ENCODE measurements at regions not wholly inside any gene's neighbourhood (a gene's known extent, or its start where the extent isn't known, plus 50 kb on each side); places are given as distances from the start of the nearest gene placed in this dataset.

DNA sequence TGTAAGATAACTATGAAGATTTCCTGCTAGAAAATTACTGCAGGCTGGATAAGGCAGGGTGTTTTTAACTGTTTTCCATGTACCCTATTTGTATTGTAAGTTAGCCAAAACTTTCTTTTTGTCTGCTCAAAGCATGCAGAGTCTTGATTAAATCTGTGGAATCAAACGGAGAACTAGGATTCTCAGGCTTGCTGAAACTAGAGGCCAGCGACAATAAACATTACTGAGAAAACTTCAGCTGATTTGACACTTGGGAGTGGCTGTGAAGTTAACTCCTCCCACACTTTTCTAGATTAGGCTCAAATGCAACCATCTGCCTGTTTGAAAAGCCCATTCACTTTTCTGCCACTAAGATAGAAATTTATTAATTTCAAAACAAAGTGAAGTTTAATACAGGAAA lies 153.2 kb upstream of the FRMD4B start:
- Mint-ChIP-seq H3K9me3 (ENCODE audit: low read depth, unreplicated experiment) (no peaks in the 10 kb centered on the region), H3K4me1 (ENCODE audit: low read depth, unreplicated experiment) (peaks cover 12% of the 10 kb centered on the region), H3K36me3 (ENCODE audit: insufficient read depth, unreplicated experiment) (no peaks in the 10 kb centered on the region), H3K27me3 (ENCODE audit: unreplicated experiment) (peaks cover 54% of the 10 kb centered on the region), H3K27ac (ENCODE audit: unreplicated experiment) (no peak overlapping the region), H3K4me3 (ENCODE audit: low read depth, unreplicated experiment) (no peak overlapping the region)
- no peak for DNase-seq
- TF ChIP-seq, protein P1, sequence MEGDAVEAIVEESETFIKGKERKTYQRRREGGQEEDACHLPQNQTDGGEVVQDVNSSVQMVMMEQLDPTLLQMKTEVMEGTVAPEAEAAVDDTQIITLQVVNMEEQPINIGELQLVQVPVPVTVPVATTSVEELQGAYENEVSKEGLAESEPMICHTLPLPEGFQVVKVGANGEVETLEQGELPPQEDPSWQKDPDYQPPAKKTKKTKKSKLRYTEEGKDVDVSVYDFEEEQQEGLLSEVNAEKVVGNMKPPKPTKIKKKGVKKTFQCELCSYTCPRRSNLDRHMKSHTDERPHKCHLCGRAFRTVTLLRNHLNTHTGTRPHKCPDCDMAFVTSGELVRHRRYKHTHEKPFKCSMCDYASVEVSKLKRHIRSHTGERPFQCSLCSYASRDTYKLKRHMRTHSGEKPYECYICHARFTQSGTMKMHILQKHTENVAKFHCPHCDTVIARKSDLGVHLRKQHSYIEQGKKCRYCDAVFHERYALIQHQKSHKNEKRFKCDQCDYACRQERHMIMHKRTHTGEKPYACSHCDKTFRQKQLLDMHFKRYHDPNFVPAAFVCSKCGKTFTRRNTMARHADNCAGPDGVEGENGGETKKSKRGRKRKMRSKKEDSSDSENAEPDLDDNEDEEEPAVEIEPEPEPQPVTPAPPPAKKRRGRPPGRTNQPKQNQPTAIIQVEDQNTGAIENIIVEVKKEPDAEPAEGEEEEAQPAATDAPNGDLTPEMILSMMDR (IDR thresholded peaks at IDR 0.05; ENCODE audit: unreplicated experiment): no peak
- intact Hi-C loops (cut with micrococcal nuclease; ENCODE audit: unreplicated experiment): no loop called here
- BruUV-seq (replicated peaks): no TSS peak
- CTCF ChIA-PET: no interaction called here

- no peak overlapping the region for H3K4me3 Mint-ChIP-seq (ENCODE audit: low read depth, unreplicated experiment)
- intact Hi-C loops (cut with micrococcal nuclease; ENCODE audit: unreplicated experiment): no loop called here
- BruUV-seq (replicated peaks): no TSS peak
- H3K9me3 Mint-ChIP-seq (ENCODE audit: low read depth, unreplicated experiment): no peaks in the 10 kb centered on the region
- no peak for DNase-seq
- no peak overlapping the region for H3K27ac Mint-ChIP-seq (ENCODE audit: unreplicated experiment)
- peaks cover 54% of the 10 kb centered on the region for H3K27me3 Mint-ChIP-seq (ENCODE audit: unreplicated experiment)
- TF ChIP-seq, protein P1 (IDR thresholded peaks at IDR 0.05; ENCODE audit: unreplicated experiment): no peak
- CTCF ChIA-PET: no interaction called here
- peaks cover 12% of the 10 kb centered on the region for H3K4me1 Mint-ChIP-seq (ENCODE audit: low read depth, unreplicated experiment)
- H3K36me3 Mint-ChIP-seq (ENCODE audit: insufficient read depth, unreplicated experiment): no peaks in the 10 kb centered on the region
Measured at GRCh38 chr3:69538281-69538680, 152.4 kb upstream of the FRMD4B start.

- peaks cover 39% of the 10 kb centered on the region for H3K27me3 Mint-ChIP-seq (ENCODE audit: unreplicated experiment)
- no peak overlapping the region for H3K4me3 Mint-ChIP-seq (ENCODE audit: low read depth, unreplicated experiment)
- H3K36me3 Mint-ChIP-seq (ENCODE audit: insufficient read depth, unreplicated experiment): no peaks in the 10 kb centered on the region
- intact Hi-C loops (cut with micrococcal nuclease; ENCODE audit: unreplicated experiment): no loop called here
- no peaks in the 10 kb centered on the region for H3K9me3 Mint-ChIP-seq (ENCODE audit: low read depth, unreplicated experiment)
- no peak overlapping the region for H3K27ac Mint-ChIP-seq (ENCODE audit: unreplicated experiment)
- CTCF ChIA-PET: no interaction called here
- no peak for DNase-seq
- BruUV-seq (replicated peaks): no TSS peak
- TF ChIP-seq, protein P1 (IDR thresholded peaks at IDR 0.05; ENCODE audit: unreplicated experiment): no peak
- H3K4me1 Mint-ChIP-seq (ENCODE audit: low read depth, unreplicated experiment): peaks cover 7% of the 10 kb centered on the region
Measured at GRCh38 chr3:69536306-69537020, 150.6 kb upstream of the FRMD4B start.

DNA sequence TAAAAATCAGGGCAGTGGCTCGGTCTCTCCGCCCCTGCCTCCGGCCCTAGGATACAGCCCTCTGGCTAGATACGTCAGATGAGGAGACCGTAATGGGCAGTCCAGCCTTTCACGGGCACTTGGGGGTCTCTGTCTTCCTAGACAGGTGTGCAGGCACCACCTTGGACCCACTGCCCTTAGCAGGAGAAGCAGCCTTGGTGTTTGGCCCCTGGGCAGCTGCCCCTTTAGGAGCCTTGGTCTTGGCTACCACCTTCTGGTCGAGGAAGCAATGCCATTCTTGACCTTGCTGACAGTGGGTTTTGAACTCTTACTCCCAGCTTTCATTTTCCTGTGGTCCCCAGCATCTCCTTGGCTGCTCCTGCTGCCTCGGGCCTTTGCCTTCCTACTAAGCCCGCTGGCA lies 149.7 kb upstream of the FRMD4B start:
- Mint-ChIP-seq H3K36me3 (ENCODE audit: insufficient read depth, unreplicated experiment) (no peaks in the 10 kb centered on the region), H3K4me1 (ENCODE audit: low read depth, unreplicated experiment) (no peaks in the 10 kb centered on the region), H3K27ac (ENCODE audit: unreplicated experiment) (no peak overlapping the region), H3K9me3 (ENCODE audit: low read depth, unreplicated experiment) (no peaks in the 10 kb centered on the region), H3K4me3 (ENCODE audit: low read depth, unreplicated experiment) (no peak overlapping the region), H3K27me3 (ENCODE audit: unreplicated experiment) (peaks cover 30% of the 10 kb centered on the region)
- TF ChIP-seq, protein P1 (IDR thresholded peaks at IDR 0.05; ENCODE audit: unreplicated experiment): no peak
- CTCF ChIA-PET: no interaction called here
- intact Hi-C loops (cut with micrococcal nuclease; ENCODE audit: unreplicated experiment): no loop called here
- no peak for DNase-seq
- no TSS peak for BruUV-seq (replicated peaks)

All from Calu3 (cell line).